Fibroblast of lung (primary cell): ENCODE measurements at regions not wholly inside any gene's neighbourhood (a gene's known extent, or its start where the extent isn't known, plus 50 kb on each side); places are given as distances from the start of the nearest gene placed in this dataset.

Experiments
- DNase-seq, 2 donors: peaks; one replicate each; pipeline versions ENCODE4 v3.0.0 to v3.0.0-alpha.2; 2010; ENCODE audit warnings: low read depth in 2 of 2
- H2AFZ ChIP-seq: 2 replicates; pipeline ENCODE4 v1.5.1; 2012; ENCODE audit warnings: low read length, control low read depth, inconsistent platforms
- H3K27ac ChIP-seq: 2 replicates; pipeline ENCODE4 v1.5.1; 2011; ENCODE audit warnings: low read length, control low read depth; ENCODE audit not compliant: insufficient read depth
- H3K27me3 ChIP-seq: 2 replicates; pipeline ENCODE4 v1.5.1; 2011; ENCODE audit warnings: mild to moderate bottlenecking, low read length; ENCODE audit not compliant: control insufficient read depth, insufficient read depth
- H3K36me3 ChIP-seq: 2 replicates; pipeline ENCODE4 v1.5.1; 2011; ENCODE audit warnings: low read length; ENCODE audit not compliant: control insufficient read depth, insufficient read depth
- H3K4me1 ChIP-seq: 2 replicates; pipeline ENCODE4 v1.5.1; 2011; ENCODE audit warnings: low read length; ENCODE audit not compliant: control insufficient read depth, insufficient read depth; ENCODE audit errors: extremely low read depth
- H3K4me2 ChIP-seq: 2 replicates; pipeline ENCODE4 v1.5.1; 2011; ENCODE audit warnings: low read length, control low read depth; ENCODE audit not compliant: insufficient read depth; ENCODE audit errors: extremely low read depth
- H3K4me3 ChIP-seq, 4 experiments: fragments of 200-600 bp in 1 of 4; sonication (generic) in 1 of 4; replicated peaks in 1 of 4; 2 replicates each; pipeline ENCODE4 v1.5.1; 2011 to 2016; ENCODE audit warnings: low read length in 4 of 4, low read depth in 3 of 4, mild to moderate bottlenecking in 3 of 4, control low read depth in 2 of 4, inconsistent platforms in 1 of 4, mixed read lengths in 1 of 4; ENCODE audit not compliant: insufficient read depth in 1 of 4; ENCODE audit errors: control extremely low read depth in 1 of 4
- H3K79me2 ChIP-seq: 2 replicates; pipeline ENCODE4 v1.5.1; 2012; ENCODE audit warnings: mild to moderate bottlenecking, low read length, inconsistent platforms; ENCODE audit not compliant: control insufficient read depth, insufficient read depth
- H3K9ac ChIP-seq: 2 replicates; pipeline ENCODE4 v1.5.1; 2011; ENCODE audit warnings: mild to moderate bottlenecking, low read length, control low read depth; ENCODE audit not compliant: insufficient read depth
- H3K9me3 ChIP-seq: 2 replicates; pipeline ENCODE4 v1.5.1; 2012; ENCODE audit warnings: low read depth, low read length; ENCODE audit not compliant: control insufficient read depth, insufficient read depth
- H4K20me1 ChIP-seq: 2 replicates; pipeline ENCODE4 v1.5.1; 2011; ENCODE audit warnings: low read length; ENCODE audit not compliant: control insufficient read depth, insufficient read depth; ENCODE audit errors: extremely low read depth
- CTCF ChIP-seq, 2 donors: IDR thresholded peaks in 1 of 2; conservative IDR thresholded peaks in 1 of 2; 1 replicate in 1 of 2; 2 replicates in 1 of 2; pipeline ENCODE4 v1.5.1; 2011 to 2012; ENCODE audit warnings: low read length in 2 of 2, control low read depth in 1 of 2, inconsistent platforms in 1 of 2, low read depth in 1 of 2, mild to moderate bottlenecking in 1 of 2
- EZH2 ChIP-seq: IDR thresholded peaks from 2 replicates; pipeline ENCODE4 v1.5.1; 2012; ENCODE audit warnings: low read length, control low read depth, mild to moderate bottlenecking; ENCODE audit errors: missing control alignments

DNA sequence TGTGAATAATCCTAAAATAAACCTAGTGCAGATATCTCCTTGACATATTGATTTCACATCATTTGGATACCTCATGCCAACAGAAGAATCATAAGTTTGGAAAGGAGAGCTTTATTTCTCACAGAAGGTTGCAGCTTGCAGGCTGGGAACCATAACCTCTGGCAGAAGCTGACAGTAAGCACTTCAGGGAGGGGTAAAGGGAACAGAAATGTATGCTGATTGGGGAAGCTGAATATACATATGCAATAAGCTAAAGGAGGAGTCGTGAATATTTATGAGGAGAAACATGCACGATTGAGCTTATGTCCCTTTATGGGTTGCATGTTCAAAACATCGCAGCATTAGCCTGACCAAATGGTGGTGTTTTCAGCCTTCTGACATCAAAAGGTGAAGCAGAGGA, 814.5 kb downstream of the TBC1D22A start:
- H3K27me3 ChIP-seq: no peaks in the 10 kb centered on the region
- H3K36me3 ChIP-seq: no peaks in the 10 kb centered on the region
- no peak overlapping the region for H2AFZ ChIP-seq
- no peak for DNase-seq
- no peak overlapping the region for H3K4me2 ChIP-seq
- H3K9me3 ChIP-seq: no peaks in the 10 kb centered on the region
- H3K79me2 ChIP-seq: no peaks in the 10 kb centered on the region
- no peak for TF ChIP-seq EZH2
- TF ChIP-seq CTCF (conservative IDR thresholded peaks at IDR 0.05 in 1 of 2, IDR thresholded peaks at IDR 0.05 in 1 of 2; ENCODE audit: low read depth in 1 of 2, low read length in 2 of 2): no peak
- H4K20me1 ChIP-seq: no peaks in the 10 kb centered on the region
- no peaks in the 10 kb centered on the region for H3K4me1 ChIP-seq
- H3K4me3 ChIP-seq: no peak overlapping the region
- H3K27ac ChIP-seq: no peak overlapping the region
- H3K9ac ChIP-seq: no peak overlapping the region

DNA sequence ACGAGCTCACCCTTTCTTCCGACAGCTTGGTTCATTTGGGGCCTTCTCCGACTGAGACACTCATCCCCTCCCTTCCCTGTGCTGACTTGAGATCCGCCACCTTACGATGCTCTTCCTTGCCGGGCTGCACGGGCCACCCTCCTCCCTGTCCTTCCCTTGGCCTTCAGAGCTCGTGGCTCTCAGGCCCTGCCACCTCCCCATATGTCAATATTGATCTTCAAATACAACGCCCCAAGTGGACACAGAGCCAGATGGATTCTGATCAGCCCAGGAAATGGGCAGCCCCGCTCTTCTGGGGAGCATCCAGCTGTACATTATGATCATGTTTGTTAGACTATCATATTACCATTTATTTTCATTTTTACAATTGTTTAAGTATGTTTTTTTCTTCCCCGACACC, 812.8 kb downstream of the TBC1D22A start:
- Histone ChIP-seq H3K27ac (no peak overlapping the region), H4K20me1 (no peaks in the 10 kb centered on the region), H3K79me2 (no peaks in the 10 kb centered on the region), H3K4me2 (no peak overlapping the region), H3K4me1 (no peaks in the 10 kb centered on the region), H3K27me3 (no peaks in the 10 kb centered on the region), H3K9me3 (no peaks in the 10 kb centered on the region), H3K4me3 (no peak overlapping the region), H3K36me3 (no peaks in the 10 kb centered on the region), H2AFZ (no peak overlapping the region), H3K9ac (no peak overlapping the region)
- TF ChIP-seq CTCF (conservative IDR thresholded peaks at IDR 0.05 in 1 of 2, IDR thresholded peaks at IDR 0.05 in 1 of 2; ENCODE audit: low read depth in 1 of 2, low read length in 2 of 2) (no peak), EZH2 (no peak)
- DNase-seq: no peak

DNA sequence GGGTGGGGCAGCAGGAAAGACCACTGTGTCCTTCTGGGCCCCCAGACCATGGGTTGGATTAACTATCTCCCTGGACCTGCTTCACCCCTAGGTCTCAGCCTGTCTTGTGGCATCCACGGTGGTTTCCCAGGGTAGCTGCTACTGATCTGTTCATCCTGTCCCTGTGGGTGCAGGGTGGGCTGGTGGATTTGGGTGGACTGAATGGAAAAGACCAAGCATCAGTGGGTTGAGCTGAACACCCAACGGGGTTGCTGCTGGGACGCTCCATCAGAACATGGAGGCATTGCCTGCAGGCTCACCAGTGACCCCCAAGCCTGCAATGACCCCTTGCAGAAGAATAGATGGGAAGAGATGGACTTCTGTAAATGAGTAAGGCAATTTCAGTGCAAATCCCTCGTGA, 812.1 kb downstream of the TBC1D22A start:
- DNase-seq: no peak
- no peak overlapping the region for H3K9ac ChIP-seq
- H3K79me2 ChIP-seq: no peaks in the 10 kb centered on the region
- no peaks in the 10 kb centered on the region for H3K4me1 ChIP-seq
- H3K27ac ChIP-seq: no peak overlapping the region
- TF ChIP-seq EZH2: no peak
- TF ChIP-seq CTCF (conservative IDR thresholded peaks at IDR 0.05 in 1 of 2, IDR thresholded peaks at IDR 0.05 in 1 of 2; ENCODE audit: low read depth in 1 of 2, low read length in 2 of 2): no peak
- no peaks in the 10 kb centered on the region for H3K27me3 ChIP-seq
- H3K9me3 ChIP-seq: no peaks in the 10 kb centered on the region
- H2AFZ ChIP-seq: no peak overlapping the region
- no peak overlapping the region for H3K4me2 ChIP-seq
- H3K36me3 ChIP-seq: no peaks in the 10 kb centered on the region
- no peaks in the 10 kb centered on the region for H4K20me1 ChIP-seq
- H3K4me3 ChIP-seq: no peak overlapping the region
